ENCODE measurements at regions not wholly inside any gene's neighbourhood (a gene's known extent, or its start where the extent isn't known, plus 50 kb on each side); places are given as distances from the start of the nearest gene placed in this dataset.

- H3K9ac ChIP-seq (ENCODE audit: low read length): no peak overlapping the region
- no peaks in the 10 kb centered on the region for H3K27me3 ChIP-seq (ENCODE audit: insufficient read depth, low read depth, low read length)
These were observed 136.2 kb upstream of the BACE2 start for GRCh38 chr21:41031701-41032220.

GRCh38 chr21:41032541-41032940, 135.4 kb upstream of the BACE2 start:
- TF ChIP-seq EP300 (conservative IDR thresholded peaks at IDR 0.05; ENCODE audit: poor library complexity, severe bottlenecking): no peak
- TF ChIP-seq SMC3 (conservative IDR thresholded peaks at IDR 0.05; ENCODE audit: poor library complexity): no peak
- TF ChIP-seq POLR2AphosphoS5 (IDR thresholded peaks at IDR 0.05): no peak
- TF ChIP-seq RAD21 (conservative IDR thresholded peaks at IDR 0.05): no peak
- TF ChIP-seq TAF1 (IDR thresholded peaks at IDR 0.05; ENCODE audit: low read depth): no peak
- TF ChIP-seq MXI1 (conservative IDR thresholded peaks at IDR 0.05; ENCODE audit: poor library complexity, severe bottlenecking): no peak
- TF ChIP-seq EZH2 (IDR thresholded peaks at IDR 0.05; ENCODE audit: borderline replicate concordance, insufficient read depth, low read length, poor library complexity, severe bottlenecking): no peak
- no peak for TF ChIP-seq REST (IDR thresholded peaks at IDR 0.05; ENCODE audit: borderline replicate concordance)
- TF ChIP-seq CTCF (IDR thresholded peaks at IDR 0.05; ENCODE audit: poor library complexity, severe bottlenecking): no peak
- H3K4me2 ChIP-seq (ENCODE audit: low read length): no peak overlapping the region
- no peak overlapping the region for H3K27ac ChIP-seq (ENCODE audit: low read length)
- no peak overlapping the region for H2AFZ ChIP-seq (ENCODE audit: low read depth, low read length)
- H3K27me3 ChIP-seq (ENCODE audit: insufficient read depth, low read depth, low read length): no peaks in the 10 kb centered on the region
- H3K9me3 ChIP-seq (ENCODE audit: low read length): no peaks in the 10 kb centered on the region
- H3K9me2 ChIP-seq (ENCODE audit: insufficient read depth, low read length): no peaks in the 10 kb centered on the region
- H3K4me3 ChIP-seq (ENCODE audit: low read length): no peak overlapping the region
- no peaks in the 10 kb centered on the region for H3F3A ChIP-seq (ENCODE audit: insufficient read depth, low read length, poor library complexity, severe bottlenecking)
- no peaks in the 10 kb centered on the region for H3K79me2 ChIP-seq (replicated peaks; ENCODE audit: insufficient read depth, low read length)
- H3K9ac ChIP-seq (ENCODE audit: low read length): no peak overlapping the region
- no peaks in the 10 kb centered on the region for H4K20me1 ChIP-seq (ENCODE audit: insufficient read depth)
- no peaks in the 10 kb centered on the region for H3K36me3 ChIP-seq (ENCODE audit: insufficient read depth, low read length)

More at GRCh38 chr21:41031701-41032220, 136.2 kb upstream of the BACE2 start:
- TF ChIP-seq TAF1 (IDR thresholded peaks at IDR 0.05; ENCODE audit: low read depth): no peak
- TF ChIP-seq MXI1 (conservative IDR thresholded peaks at IDR 0.05; ENCODE audit: poor library complexity, severe bottlenecking): no peak
- no peak for TF ChIP-seq RAD21 (conservative IDR thresholded peaks at IDR 0.05)
- H3K36me3 ChIP-seq (ENCODE audit: insufficient read depth, low read length): no peaks in the 10 kb centered on the region
- no peak overlapping the region for H3K27ac ChIP-seq (ENCODE audit: low read length)
- no peak overlapping the region for H2AFZ ChIP-seq (ENCODE audit: low read depth, low read length)
- no peak overlapping the region for H3K4me3 ChIP-seq (ENCODE audit: low read length)
- H3F3A ChIP-seq (ENCODE audit: insufficient read depth, low read length, poor library complexity, severe bottlenecking): no peaks in the 10 kb centered on the region
- H4K20me1 ChIP-seq (ENCODE audit: insufficient read depth): no peaks in the 10 kb centered on the region
- H3K9me3 ChIP-seq (ENCODE audit: low read length): no peaks in the 10 kb centered on the region
- H3K79me2 ChIP-seq (replicated peaks; ENCODE audit: insufficient read depth, low read length): no peaks in the 10 kb centered on the region
- no peaks in the 10 kb centered on the region for H3K9me2 ChIP-seq (ENCODE audit: insufficient read depth, low read length)
- no peak overlapping the region for H3K4me2 ChIP-seq (ENCODE audit: low read length)
